ENCODE measurements at regions not wholly inside any gene's neighbourhood (a gene's known extent, or its start where the extent isn't known, plus 50 kb on each side); places are given as distances from the start of the nearest gene placed in this dataset.
A peak's percentile ranks its signal among the peaks of the same experiment; 100 is the strongest.

GRCh38 chr20:39855799-39856198 lies 833.2 kb downstream of the MAFB start:
- Histone ChIP-seq H3K9me3 (no peaks in the 10 kb centered on the region), H3K4me3 (no peak overlapping the region), H3K36me3 (no peaks in the 10 kb centered on the region), H3K27me3 (no peaks in the 10 kb centered on the region), H3K4me1 (peaks cover 0 to 14% (median 7%) of the 10 kb centered on the region in 4 donors), H3K27ac (no peak overlapping the region)
- TF ChIP-seq POLR2AphosphoS5 (IDR thresholded peaks at IDR 0.05) (no peak), CTCF (IDR thresholded peaks at IDR 0.05) (no peak), EP300 (IDR thresholded peaks at IDR 0.05) (no peak), POLR2A (IDR thresholded peaks at IDR 0.05) (no peak)
- WGBS, 5 donors, result 42 to 73% (median 63%) methylated on average over 3 of the region's 3 CpGs
- intact Hi-C loops (cut with DNase I; ENCODE audit: low total_unique reads), result no loop called here
- DNase-seq, result no peak

GRCh38 chr20:39855056-39855455 lies 834.0 kb downstream of the MAFB start:
- H3K27me3 ChIP-seq, result no peaks in the 10 kb centered on the region
- intact Hi-C loops (cut with DNase I; ENCODE audit: low total_unique reads), result no loop called here
- TF ChIP-seq POLR2AphosphoS5 (IDR thresholded peaks at IDR 0.05) (no peak), POLR2A (IDR thresholded peaks at IDR 0.05) (no peak), EP300 (IDR thresholded peaks at IDR 0.05) (no peak)
- DNase-seq, result no peak
- no peaks in the 10 kb centered on the region for H3K36me3 ChIP-seq
- no peak overlapping the region for H3K27ac ChIP-seq
- peaks cover 3 to 21% (median 12%) of the 10 kb centered on the region in 4 donors for H3K4me1 ChIP-seq
- no peaks in the 10 kb centered on the region for H3K9me3 ChIP-seq
- WGBS, 5 donors, result 66 to 84% (median 77%) methylated on average over 1 of the region's 1 CpG
- no peak overlapping the region for H3K4me3 ChIP-seq

- peaks cover 6 to 31% (median 17%) of the 10 kb centered on the region in 4 donors for H3K4me1 ChIP-seq
- no peaks in the 10 kb centered on the region for H3K9me3 ChIP-seq
- no peak overlapping the region for H3K4me3 ChIP-seq
- H3K36me3 ChIP-seq, result no peaks in the 10 kb centered on the region
- intact Hi-C loops (cut with DNase I; ENCODE audit: low total_unique reads), result no loop called here
- H3K27ac ChIP-seq, result no peak overlapping the region
- TF ChIP-seq EP300 (IDR thresholded peaks at IDR 0.05) (no peak), POLR2AphosphoS5 (IDR thresholded peaks at IDR 0.05) (no peak), POLR2A (IDR thresholded peaks at IDR 0.05) (no peak), CTCF (IDR thresholded peaks at IDR 0.05) (no peak)
- WGBS, 5 donors, result 49 to 67% (median 65%) methylated on average over 2 of the region's 2 CpGs
- H3K27me3 ChIP-seq, result no peaks in the 10 kb centered on the region
- no peak for DNase-seq
These were observed 835.4 kb downstream of the MAFB start for GRCh38 chr20:39853636-39854035.

GRCh38 chr20:39853050-39853449 lies 836.0 kb downstream of the MAFB start:
- intact Hi-C loops (cut with DNase I; ENCODE audit: low total_unique reads), result no loop called here
- H3K36me3 ChIP-seq, result no peaks in the 10 kb centered on the region
- no peak for DNase-seq
- H3K9me3 ChIP-seq, result no peaks in the 10 kb centered on the region
- H3K27me3 ChIP-seq, result no peaks in the 10 kb centered on the region
- H3K4me3 ChIP-seq, result no peak overlapping the region
- peaks cover 6 to 31% (median 17%) of the 10 kb centered on the region in 4 donors for H3K4me1 ChIP-seq
- H3K27ac ChIP-seq, result no peak overlapping the region
- WGBS, 5 donors, result 67 to 78% (median 77%) methylated on average over 3 of the region's 3 CpGs
- TF ChIP-seq EP300 (IDR thresholded peaks at IDR 0.05) (no peak), CTCF (IDR thresholded peaks at IDR 0.05) (no peak), POLR2AphosphoS5 (IDR thresholded peaks at IDR 0.05) (no peak), POLR2A (IDR thresholded peaks at IDR 0.05) (no peak)

GRCh38 chr20:39851459-39851858 lies 837.6 kb downstream of the MAFB start:
- H3K36me3 ChIP-seq, result no peaks in the 10 kb centered on the region
- peak overlapping the region in 1 of 5 donors; percentile 41 for H3K27ac ChIP-seq
- TF ChIP-seq POLR2AphosphoS5 (IDR thresholded peaks at IDR 0.05), result no peak
- H3K4me3 ChIP-seq, result no peak overlapping the region
- DNase-seq, result no peak
- 53 to 77% (median 70%) methylated on average over 3 of the region's 3 CpGs for WGBS, 5 donors
- H3K27me3 ChIP-seq, result no peaks in the 10 kb centered on the region
- no peaks in the 10 kb centered on the region for H3K9me3 ChIP-seq
- intact Hi-C loops (cut with DNase I; ENCODE audit: low total_unique reads), result no loop called here
- H3K4me1 ChIP-seq, result peaks cover 6 to 27% (median 15%) of the 10 kb centered on the region in 4 donors

All from stomach (tissue), 8 donors.